Activated CD4-positive, alpha-beta T cell treated with anti-CD3 and anti-CD28 coated beads for 36 hours (primary cell): ENCODE measurements at regions not wholly inside any gene's neighbourhood (a gene's known extent, or its start where the extent isn't known, plus 50 kb on each side); places are given as distances from the start of the nearest gene placed in this dataset.
"Not testable (repeated sequence)": the region's sequence is repeated elsewhere in the genome, so short reads cannot be mapped to it uniquely, and the experiment has no call there.

Experiments used
- ATAC-seq: fragments of 200-7000 bp; cut with Tn5 transposase; one replicate; pipeline ENCODE4 v1.10.0; 2021; ENCODE audit warnings: mild to moderate bottlenecking, moderate library complexity
- CTCF ChIA-PET: fragments of 350-600 bp; sonication (Branson Sonifier 250); formaldehyde crosslinking; loops from one replicate; lab custom pipeline; 2021; ENCODE audit warnings: antibody characterized with exemption; lab: Charles Lee
- POLR2A ChIA-PET: fragments of 350-600 bp; sonication (Branson Sonifier 250); formaldehyde crosslinking; loops from one replicate; lab custom pipeline; 2021; ENCODE audit warnings: antibody characterized with exemption, inconsistent platforms; lab: Charles Lee
- DNase-seq: peaks from one replicate; pipeline ENCODE4 v3.0.0-alpha.2; 2020
- H3K27ac Mint-ChIP-seq: one replicate; pipeline ENCODE4 v1.8.0; 2021; ENCODE audit warnings: mixed read lengths
- H3K27me3 Mint-ChIP-seq: one replicate; pipeline ENCODE4 v1.8.0; 2021; ENCODE audit warnings: mixed read lengths
- H3K36me3 Mint-ChIP-seq: one replicate; pipeline ENCODE4 v1.8.0; 2021; ENCODE audit warnings: low read depth, mixed read lengths
- H3K4me1 Mint-ChIP-seq: one replicate; pipeline ENCODE4 v1.8.0; 2021; ENCODE audit warnings: mixed read lengths
- H3K4me3 Mint-ChIP-seq: one replicate; pipeline ENCODE4 v1.8.0; 2021; ENCODE audit warnings: mild to moderate bottlenecking, moderate library complexity, mixed read lengths
- H3K9me3 Mint-ChIP-seq: one replicate; pipeline ENCODE4 v1.8.0; 2021; ENCODE audit warnings: low read depth, mixed read lengths
- intact Hi-C, 2 experiments: fragments of 100-400 bp; cut with DNase I in 1 of 2; cut with micrococcal nuclease in 1 of 2; formaldehyde crosslinking; loops; one replicate each; pipeline versions ENCODE4 v1.14.2 to v1.15.1; 2022 to 2024; cut with DNase I, micrococcal nuclease

- H3K27me3 Mint-ChIP-seq: no peaks in the 10 kb centered on the region
- peaks cover 2% of the 10 kb centered on the region for H3K9me3 Mint-ChIP-seq
- POLR2A ChIA-PET: no interaction called here
- no peaks in the 10 kb centered on the region for H3K36me3 Mint-ChIP-seq
- H3K27ac Mint-ChIP-seq: no peak overlapping the region
- intact Hi-C loops: no loop called here
- ATAC-seq: no peak
- H3K4me3 Mint-ChIP-seq: no peak overlapping the region
- no peaks in the 10 kb centered on the region for H3K4me1 Mint-ChIP-seq
- DNase-seq: no peak
- CTCF ChIA-PET: no interaction called here
Measured at GRCh38 chr2:221750316-221750715, 178.2 kb upstream of the EPHA4 start.

- no peaks in the 10 kb centered on the region for H3K4me1 Mint-ChIP-seq
- H3K4me3 Mint-ChIP-seq: no peak overlapping the region
- intact Hi-C loops: no loop called here
- H3K27ac Mint-ChIP-seq: no peak overlapping the region
- DNase-seq (peak; percentile 24), ATAC-seq (peak; percentile 44)
- H3K27me3 Mint-ChIP-seq: no peaks in the 10 kb centered on the region
- no peaks in the 10 kb centered on the region for H3K36me3 Mint-ChIP-seq
- ChIA-PET CTCF (no interaction called here), POLR2A (no interaction called here)
- peaks cover 2% of the 10 kb centered on the region for H3K9me3 Mint-ChIP-seq
Measured at GRCh38 chr2:221747289-221747972, 175.3 kb upstream of the EPHA4 start.

DNA sequence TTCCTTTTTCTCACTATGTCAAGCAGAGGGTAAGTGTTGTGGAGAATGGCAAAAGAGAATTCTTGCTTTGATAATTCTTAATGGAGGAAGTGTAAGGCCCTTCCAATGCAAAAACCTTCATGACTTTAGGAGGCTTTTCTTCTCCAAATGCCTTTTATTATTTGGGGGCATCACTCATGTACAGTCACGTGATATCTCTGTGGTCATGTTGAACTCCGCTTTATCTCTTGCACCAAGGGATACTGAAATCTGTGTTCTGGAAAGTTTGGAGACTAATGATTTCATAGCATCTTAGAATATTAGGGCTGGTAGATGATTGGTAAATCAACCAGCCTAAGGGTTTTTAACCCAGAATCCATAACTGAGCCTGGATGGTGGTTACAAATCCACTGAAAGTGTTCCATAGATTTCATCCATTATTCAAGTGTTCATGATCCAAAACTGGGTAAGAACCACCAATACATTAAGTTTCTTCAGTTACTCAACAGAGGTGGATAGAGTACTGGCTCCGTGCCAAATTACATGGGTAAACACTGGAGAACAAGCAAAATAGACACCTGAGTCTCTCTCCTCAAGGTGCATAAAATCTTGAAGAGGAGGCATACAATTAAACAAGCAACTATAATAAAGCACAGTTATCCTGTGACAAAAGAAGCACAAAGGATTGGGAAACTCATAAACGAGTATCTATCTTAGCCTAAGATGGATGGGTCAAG is 169.6 kb upstream of the EPHA4 start:
- Mint-ChIP-seq H3K9me3 (no peaks in the 10 kb centered on the region), H3K27me3 (peaks cover 2% of the 10 kb centered on the region), H3K27ac (no peak overlapping the region), H3K4me3 (no peak overlapping the region), H3K4me1 (no peaks in the 10 kb centered on the region), H3K36me3 (no peaks in the 10 kb centered on the region)
- ATAC-seq (no peak), DNase-seq (no peak)
- intact Hi-C loops: no loop called here
- CTCF ChIA-PET: no interaction called here
- POLR2A ChIA-PET: no interaction called here

DNA sequence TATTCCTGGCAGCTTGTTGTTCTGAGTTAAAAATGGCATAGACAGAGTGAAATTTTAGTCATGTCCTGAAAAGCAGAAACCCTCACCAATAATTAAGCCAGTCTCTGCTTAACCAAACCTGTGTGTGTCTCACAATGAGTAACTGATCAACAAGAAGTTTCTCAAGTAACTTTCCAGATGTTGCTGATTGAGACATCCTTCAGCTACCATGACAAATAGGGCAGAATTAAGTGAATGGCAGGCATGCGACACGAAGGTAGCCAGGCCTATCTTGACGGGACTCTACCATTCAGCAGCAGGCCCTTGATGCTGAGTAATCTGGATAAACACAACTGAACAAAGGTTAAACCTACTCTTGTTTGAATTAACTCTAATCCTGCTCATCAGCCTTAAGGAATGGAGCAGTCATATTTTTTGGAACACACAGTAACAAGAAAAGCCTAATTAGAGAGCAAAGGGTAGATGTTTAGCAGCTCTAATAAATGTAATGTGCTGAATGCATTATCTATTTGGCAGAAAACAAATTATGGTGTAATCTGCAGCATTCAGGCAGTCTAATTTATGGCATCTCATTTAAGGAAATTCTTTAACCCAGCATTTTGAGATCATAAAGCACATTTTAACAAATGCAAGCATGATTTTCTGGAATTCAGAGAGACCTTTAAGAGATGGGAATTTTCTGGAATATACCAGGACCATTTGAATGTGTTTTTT is 159.5 kb upstream of the EPHA4 start:
- H3K4me3 Mint-ChIP-seq: no peak overlapping the region
- H3K4me1 Mint-ChIP-seq: no peaks in the 10 kb centered on the region
- ChIA-PET POLR2A (no interaction called here), CTCF (no interaction called here)
- ATAC-seq: no peak
- DNase-seq: no peak
- no peak overlapping the region for H3K27ac Mint-ChIP-seq
- no peaks in the 10 kb centered on the region for H3K36me3 Mint-ChIP-seq
- intact Hi-C loops: no loop called here
- H3K9me3 Mint-ChIP-seq: peaks cover 3% of the 10 kb centered on the region
- H3K27me3 Mint-ChIP-seq: no peaks in the 10 kb centered on the region

GRCh38 chr2:221726894-221727513 is 154.9 kb upstream of the EPHA4 start:
- Mint-ChIP-seq H3K27me3 (peaks cover 2% of the 10 kb centered on the region), H3K36me3 (no peaks in the 10 kb centered on the region), H3K4me3 (no peak overlapping the region), H3K4me1 (no peaks in the 10 kb centered on the region), H3K9me3 (peaks cover 8% of the 10 kb centered on the region), H3K27ac (no peak overlapping the region)
- ChIA-PET CTCF (no interaction called here), POLR2A (no interaction called here)
- DNase-seq (no peak), ATAC-seq (peak; percentile 25)
- intact Hi-C loops: no loop called here

- peaks cover 2% of the 10 kb centered on the region for H3K27me3 Mint-ChIP-seq
- intact Hi-C loops: no loop called here
- H3K36me3 Mint-ChIP-seq: no peaks in the 10 kb centered on the region
- H3K27ac Mint-ChIP-seq: no peak overlapping the region
- no peak overlapping the region for H3K4me3 Mint-ChIP-seq
- DNase-seq: peak; percentile 13
- H3K4me1 Mint-ChIP-seq: no peaks in the 10 kb centered on the region
- peaks cover 8% of the 10 kb centered on the region for H3K9me3 Mint-ChIP-seq
- ChIA-PET CTCF (no interaction called here), POLR2A (no interaction called here)
- peak; percentile 49 for ATAC-seq
Measured at GRCh38 chr2:221724631-221725203, 152.6 kb upstream of the EPHA4 start.

GRCh38 chr2:221724117-221724516 is 152.0 kb upstream of the EPHA4 start:
- H3K27me3 Mint-ChIP-seq, H3K4me1 Mint-ChIP-seq, ATAC-seq, intact Hi-C loops, H3K27ac Mint-ChIP-seq, DNase-seq, H3K36me3 Mint-ChIP-seq, H3K4me3 Mint-ChIP-seq: not testable (repeated sequence)
- CTCF ChIA-PET: interaction anchor here (0.7 kb wide), 1 partner anchor 322 kb away, joined by 3 read pairs; no protein-coding TSS in a partner anchor
- POLR2A ChIA-PET: interaction anchor here (0.6 kb wide), 1 partner anchor 932 kb away, joined by 3 read pairs; the partner anchor contains the start of gene FARSB
- peaks cover 10% of the 10 kb centered on the region for H3K9me3 Mint-ChIP-seq

GRCh38 chr2:221716426-221717303 is 144.6 kb upstream of the EPHA4 start:
- Mint-ChIP-seq H3K27me3 (peaks cover 2% of the 10 kb centered on the region), H3K4me3 (no peak overlapping the region), H3K4me1 (no peaks in the 10 kb centered on the region), H3K9me3 (peaks cover 2% of the 10 kb centered on the region), H3K27ac (no peak overlapping the region), H3K36me3 (no peaks in the 10 kb centered on the region)
- ATAC-seq: peak; percentile 9
- ChIA-PET POLR2A (no interaction called here), CTCF (interaction anchor here (1.1 kb wide), 1 partner anchor 33 kb away, joined by 4 read pairs; no protein-coding TSS in a partner anchor)
- intact Hi-C loops: no loop called here
- DNase-seq: no peak

DNA sequence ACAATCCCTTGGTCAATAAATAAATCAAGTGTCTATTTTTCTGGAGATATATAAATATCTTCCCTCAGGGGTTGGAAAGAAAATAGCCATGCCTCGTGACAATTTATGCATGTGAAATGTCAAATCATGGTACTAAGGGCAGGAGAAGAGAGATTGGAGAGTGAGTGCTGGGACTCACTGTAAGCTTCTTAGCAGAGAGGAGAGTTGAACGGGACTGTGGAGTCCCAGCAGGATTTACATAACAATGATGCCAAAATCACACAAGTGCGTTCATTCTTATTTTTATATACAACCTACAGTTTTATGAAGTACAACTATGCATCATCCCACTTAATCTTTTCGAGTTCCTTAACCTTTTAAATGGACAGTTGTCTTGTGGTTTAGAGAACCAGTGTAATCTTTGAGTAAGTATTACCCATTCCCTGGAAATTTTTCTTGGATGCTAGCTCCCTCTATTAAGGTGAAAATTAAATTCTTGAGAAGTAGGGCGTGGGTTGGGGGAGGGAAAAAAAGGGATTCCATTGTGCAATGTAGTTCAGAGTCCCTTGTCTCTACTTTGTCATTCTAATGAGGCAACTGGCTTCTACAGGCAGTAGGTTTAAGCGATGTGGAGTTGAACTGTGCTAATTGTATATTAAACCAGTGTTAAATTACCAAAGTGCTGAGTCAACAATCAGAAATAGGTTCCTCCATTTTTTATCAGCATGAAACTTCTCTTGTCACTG is 143.6 kb upstream of the EPHA4 start:
- intact Hi-C loops: no loop called here
- POLR2A ChIA-PET: no interaction called here
- Mint-ChIP-seq H3K36me3 (no peaks in the 10 kb centered on the region), H3K4me1 (no peaks in the 10 kb centered on the region), H3K9me3 (peaks cover 2% of the 10 kb centered on the region), H3K27me3 (peaks cover 4% of the 10 kb centered on the region), H3K4me3 (no peak overlapping the region), H3K27ac (no peak overlapping the region)
- CTCF ChIA-PET: interaction anchor here (1.1 kb wide), 1 partner anchor 33 kb away, joined by 4 read pairs; no protein-coding TSS in a partner anchor
- DNase-seq: no peak
- ATAC-seq: no peak

DNA sequence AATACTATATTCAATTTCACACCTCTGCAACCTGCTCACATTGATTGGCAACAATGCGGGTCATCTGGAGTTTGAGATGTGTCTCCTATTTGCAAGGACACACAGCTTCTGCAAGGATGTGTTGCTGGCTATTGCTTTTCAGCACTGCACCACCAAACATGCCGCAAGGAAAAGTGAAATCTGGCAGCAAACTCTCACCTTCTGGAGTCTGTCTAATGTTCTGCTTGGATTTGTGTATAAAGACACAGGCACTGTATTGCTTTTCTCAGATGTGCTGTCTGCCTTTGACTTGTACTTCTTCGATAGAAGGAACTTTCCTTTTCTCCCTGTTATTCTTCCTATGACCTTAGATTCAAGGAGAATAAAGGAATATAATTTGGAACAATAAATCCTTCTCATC is 138.6 kb upstream of the EPHA4 start:
- Mint-ChIP-seq H3K36me3 (no peaks in the 10 kb centered on the region), H3K4me3 (no peak overlapping the region), H3K9me3 (no peaks in the 10 kb centered on the region), H3K4me1 (no peaks in the 10 kb centered on the region), H3K27ac (no peak overlapping the region), H3K27me3 (peaks cover 4% of the 10 kb centered on the region)
- intact Hi-C loops: no loop called here
- POLR2A ChIA-PET: no interaction called here
- CTCF ChIA-PET: no interaction called here
- ATAC-seq (no peak), DNase-seq (no peak)
